DOHH2 (cell line): ENCODE measurements at regions not wholly inside any gene's neighbourhood (a gene's known extent, or its start where the extent isn't known, plus 50 kb on each side); places are given as distances from the start of the nearest gene placed in this dataset.
"Not testable (repeated sequence)": the region's sequence is repeated elsewhere in the genome, so short reads cannot be mapped to it uniquely, and the experiment has no call there.

ENCODE experiments used
- H3F3A ChIP-seq: fragments of 200-600 bp; sonication (generic), shearing (Covaris generic); 2 replicates; pipeline ENCODE4 v1.6.0; 2016; ENCODE audit warnings: antibody characterized with exemption, mild to moderate bottlenecking; ENCODE audit not compliant: control insufficient read depth, insufficient read depth
- H3K27ac ChIP-seq: fragments of 200-600 bp; sonication (generic); 2 replicates; pipeline ENCODE4 v1.5.1; 2014; ENCODE audit warnings: low read depth, mild to moderate bottlenecking, low read length, moderate library complexity
- H3K27me3 ChIP-seq: fragments of 200-600 bp; sonication (generic); 2 replicates; pipeline ENCODE4 v1.6.1; 2014; ENCODE audit warnings: mild to moderate bottlenecking, low read length, mixed read lengths; ENCODE audit not compliant: control insufficient read depth
- H3K36me3 ChIP-seq: fragments of 200-600 bp; sonication (generic); 2 replicates; pipeline ENCODE4 v1.6.1; 2014; ENCODE audit warnings: mild to moderate bottlenecking, low read length, moderate library complexity, mixed read lengths; ENCODE audit not compliant: control insufficient read depth
- H3K4me1 ChIP-seq: fragments of 200-600 bp; sonication (generic); 2 replicates; pipeline ENCODE4 v1.6.1; 2014; ENCODE audit warnings: mild to moderate bottlenecking, low read length, mixed read lengths; ENCODE audit not compliant: control insufficient read depth
- H3K4me2 ChIP-seq: fragments of 200-600 bp; sonication (generic); 2 replicates; pipeline ENCODE4 v1.6.0; 2014; ENCODE audit warnings: mild to moderate bottlenecking, low read length, moderate library complexity
- H3K4me3 ChIP-seq: fragments of 200-600 bp; sonication (generic); 2 replicates; pipeline ENCODE4 v1.5.1; 2014; ENCODE audit warnings: mild to moderate bottlenecking, low read length, mixed read lengths
- H3K79me2 ChIP-seq: fragments of 200-600 bp; sonication (generic); 2 replicates; pipeline ENCODE4 v1.6.1; 2014; ENCODE audit warnings: mild to moderate bottlenecking, low read length, mixed read lengths; ENCODE audit not compliant: control insufficient read depth
- H3K9me2 ChIP-seq: fragments of 200-600 bp; sonication (generic); replicated peaks from 2 replicates; pipeline ENCODE4 v1.6.1; 2014; ENCODE audit warnings: mild to moderate bottlenecking, low read length, mixed read lengths; ENCODE audit not compliant: control insufficient read depth
- H3K9me3 ChIP-seq: fragments of 200-600 bp; sonication (generic); 2 replicates; pipeline ENCODE4 v1.6.1; 2014; ENCODE audit warnings: antibody characterized with exemption, low read length, mixed read lengths; ENCODE audit not compliant: control insufficient read depth, insufficient read depth
- H4K20me1 ChIP-seq: fragments of 200-600 bp; sonication (generic); 2 replicates; pipeline ENCODE4 v1.6.0; 2014; ENCODE audit warnings: low read depth, mild to moderate bottlenecking, antibody characterized with exemption, low read length, moderate library complexity; ENCODE audit not compliant: control insufficient read depth, insufficient read depth
- CTCF ChIP-seq: fragments of 200-600 bp; sonication (generic); IDR thresholded peaks from one replicate; pipeline ENCODE4 v1.5.1; 2014; ENCODE audit warnings: antibody characterized with exemption, mild to moderate bottlenecking, low read depth, low read length; ENCODE audit not compliant: poor library complexity, severe bottlenecking
- EZH2phosphoT487 ChIP-seq: fragments of 200-600 bp; sonication (generic); IDR thresholded peaks from 2 replicates; pipeline ENCODE4 v1.6.1; 2017; ENCODE audit warnings: borderline replicate concordance, mild to moderate bottlenecking, antibody characterized with exemption, low read length, moderate library complexity, mixed read lengths

GRCh38 chr17:13659051-13659450, 57.3 kb upstream of the HS3ST3A1 start:
- H3K4me2 ChIP-seq, H3F3A ChIP-seq, H4K20me1 ChIP-seq, H3K27me3 ChIP-seq, H3K9me3 ChIP-seq, H3K9me2 ChIP-seq, H3K4me3 ChIP-seq, H3K79me2 ChIP-seq, H3K27ac ChIP-seq, H3K4me1 ChIP-seq, H3K36me3 ChIP-seq: not testable (repeated sequence)

GRCh38 chr17:13665872-13666635, 64.3 kb upstream of the HS3ST3A1 start:
- H3K4me3 ChIP-seq, result no peak overlapping the region
- no peaks in the 10 kb centered on the region for H3K79me2 ChIP-seq
- H4K20me1 ChIP-seq, result no peaks in the 10 kb centered on the region
- TF ChIP-seq EZH2phosphoT487, result no peak
- no peaks in the 10 kb centered on the region for H3F3A ChIP-seq
- H3K4me2 ChIP-seq, result no peak overlapping the region
- no peaks in the 10 kb centered on the region for H3K9me2 ChIP-seq
- H3K9me3 ChIP-seq, result peaks cover 6% of the 10 kb centered on the region
- H3K36me3 ChIP-seq, result no peaks in the 10 kb centered on the region
- no peaks in the 10 kb centered on the region for H3K27me3 ChIP-seq
- no peak overlapping the region for H3K27ac ChIP-seq
- H3K4me1 ChIP-seq, result no peaks in the 10 kb centered on the region

- no peaks in the 10 kb centered on the region for H3K4me1 ChIP-seq
These were observed 69.6 kb upstream of the HS3ST3A1 start for GRCh38 chr17:13671341-13671740.

GRCh38 chr17:13671771-13672170, 70.0 kb upstream of the HS3ST3A1 start:
- H3K79me2 ChIP-seq, result no peaks in the 10 kb centered on the region
- H3K9me3 ChIP-seq, result peaks cover 6% of the 10 kb centered on the region
- H3K36me3 ChIP-seq, result no peaks in the 10 kb centered on the region
- no peak overlapping the region for H3K27ac ChIP-seq
- no peak overlapping the region for H3K4me2 ChIP-seq
- H3K4me1 ChIP-seq, result no peaks in the 10 kb centered on the region
- H4K20me1 ChIP-seq, result no peaks in the 10 kb centered on the region
- no peaks in the 10 kb centered on the region for H3K9me2 ChIP-seq
- TF ChIP-seq CTCF (no peak), EZH2phosphoT487 (no peak)
- no peak overlapping the region for H3K4me3 ChIP-seq
- H3F3A ChIP-seq, result no peaks in the 10 kb centered on the region
- H3K27me3 ChIP-seq, result no peaks in the 10 kb centered on the region

More at GRCh38 chr17:13671341-13671740, 69.6 kb upstream of the HS3ST3A1 start:
- no peak overlapping the region for H3K27ac ChIP-seq
- H4K20me1 ChIP-seq, result no peaks in the 10 kb centered on the region
- H3K27me3 ChIP-seq, result no peaks in the 10 kb centered on the region
- no peaks in the 10 kb centered on the region for H3K79me2 ChIP-seq
- H3F3A ChIP-seq, result no peaks in the 10 kb centered on the region
- H3K9me2 ChIP-seq, result no peaks in the 10 kb centered on the region
- no peak overlapping the region for H3K4me2 ChIP-seq
- TF ChIP-seq EZH2phosphoT487 (no peak), CTCF (no peak)
- H3K9me3 ChIP-seq, result peaks cover 6% of the 10 kb centered on the region
- H3K4me3 ChIP-seq, result no peak overlapping the region
- H3K36me3 ChIP-seq, result no peaks in the 10 kb centered on the region
